Thymus (tissue), 11 donors: ENCODE measurements at regions not wholly inside any gene's neighbourhood (a gene's known extent, or its start where the extent isn't known, plus 50 kb on each side); places are given as distances from the start of the nearest gene placed in this dataset.
A peak's percentile ranks its signal among the peaks of the same experiment; 100 is the strongest.

ENCODE experiments used
- DNase-seq, 9 donors: peaks; one replicate each; pipeline ENCODE4 v3.0.0-alpha.2; 2013; ENCODE audit warnings: low spot score in 9 of 9, low read depth in 6 of 9, missing footprints in 1 of 9
- H3K27ac ChIP-seq, 2 donors: one replicate each; pipeline ENCODE4 v1.5.1; 2013; ENCODE audit warnings: control low read depth in 1 of 2, low read depth in 1 of 2, low read length in 1 of 2, mild to moderate bottlenecking in 1 of 2, moderate library complexity in 1 of 2
- H3K27me3 ChIP-seq, 2 donors: one replicate each; pipeline ENCODE4 v1.5.1; 2013; ENCODE audit warnings: low read length in 1 of 2; ENCODE audit not compliant: control insufficient read depth in 2 of 2, insufficient read depth in 1 of 2
- H3K36me3 ChIP-seq, 2 donors: one replicate each; pipeline ENCODE4 v1.5.1; 2013; ENCODE audit warnings: low read length in 1 of 2, mild to moderate bottlenecking in 1 of 2, moderate library complexity in 1 of 2; ENCODE audit not compliant: control insufficient read depth in 2 of 2, insufficient read depth in 2 of 2
- H3K4me1 ChIP-seq, 2 donors: one replicate each; pipeline ENCODE4 v1.5.1; 2013; ENCODE audit warnings: low read length in 2 of 2; ENCODE audit not compliant: control insufficient read depth in 2 of 2, insufficient read depth in 2 of 2
- H3K4me3 ChIP-seq, 2 donors: one replicate each; pipeline ENCODE4 v1.5.1; 2013; ENCODE audit warnings: low read length in 2 of 2, control low read depth in 1 of 2, mild to moderate bottlenecking in 1 of 2
- H3K9me3 ChIP-seq, 2 donors: one replicate each; pipeline ENCODE4 v1.5.1; 2013; ENCODE audit warnings: low read length in 1 of 2, mild to moderate bottlenecking in 1 of 2; ENCODE audit not compliant: control insufficient read depth in 2 of 2, insufficient read depth in 1 of 2
- WGBS: extraction: QIAGEN DNeasy Blood & Tissue Kit; methylation state at CpG from one replicate; pipeline ENCODE4 v1.1.7; 2013; 5-methylcytosine and 5-hydroxymethylcytosine counted together
- donor health status: healthy.

GRCh38 chr7:93021748-93022147, 96.0 kb downstream of the SAMD9 start:
- Histone ChIP-seq H3K4me1 (peaks cover 0 to 3% of the 10 kb centered on the region in 2 donors), H3K27me3 (no peaks in the 10 kb centered on the region), H3K36me3 (no peaks in the 10 kb centered on the region), H3K4me3 (no peak overlapping the region), H3K27ac (no peak overlapping the region), H3K9me3 (no peaks in the 10 kb centered on the region)
- over 99% methylated on average over 2 of the region's 2 CpGs for WGBS
- no peak for DNase-seq

GRCh38 chr7:93018716-93019115, 99.1 kb downstream of the SAMD9 start:
- Histone ChIP-seq H3K27ac (no peak overlapping the region), H3K4me3 (no peak overlapping the region)
- WGBS, result 99% methylated on average over 2 of the region's 2 CpGs

GRCh38 chr7:93016681-93017381, 100.9 kb downstream of the SAMD9 start:
- WGBS, result 79% methylated on average over 8 of the region's 8 CpGs
- DNase-seq, result no peak
- H3K9me3 ChIP-seq, result no peaks in the 10 kb centered on the region
- peak overlapping the region in 1 of 2 donors; percentile 57 for H3K27ac ChIP-seq
- no peak overlapping the region for H3K4me3 ChIP-seq
- H3K4me1 ChIP-seq, result peaks cover 7 to 16% of the 10 kb centered on the region in 2 donors
- H3K36me3 ChIP-seq, result no peaks in the 10 kb centered on the region
- H3K27me3 ChIP-seq, result no peaks in the 10 kb centered on the region

More at GRCh38 chr7:93018716-93019115, 99.1 kb downstream of the SAMD9 start:
- Histone ChIP-seq H3K4me1 (peaks cover 7 to 16% of the 10 kb centered on the region in 2 donors), H3K27me3 (no peaks in the 10 kb centered on the region), H3K9me3 (no peaks in the 10 kb centered on the region), H3K36me3 (no peaks in the 10 kb centered on the region)
- no peak for DNase-seq

GRCh38 chr7:93015779-93016481, 101.8 kb downstream of the SAMD9 start:
- Histone ChIP-seq H3K9me3 (no peaks in the 10 kb centered on the region), H3K4me3 (no peak overlapping the region), H3K27ac (peak overlapping the region; percentile 57 to 73), H3K4me1 (peaks cover 7 to 16% of the 10 kb centered on the region in 2 donors), H3K27me3 (no peaks in the 10 kb centered on the region), H3K36me3 (no peaks in the 10 kb centered on the region)
- 25% methylated on average over 5 of the region's 5 CpGs for WGBS
- peak in 6 of 9 donors; percentile 15 to 60 (median 20) for DNase-seq

- H3K9me3 ChIP-seq, result no peaks in the 10 kb centered on the region
- H3K27me3 ChIP-seq, result no peaks in the 10 kb centered on the region
- peaks cover 7 to 16% of the 10 kb centered on the region in 2 donors for H3K4me1 ChIP-seq
- 85% methylated on average over 3 of the region's 3 CpGs for WGBS
- H3K27ac ChIP-seq, result no peak overlapping the region
- DNase-seq, result no peak
- no peak overlapping the region for H3K4me3 ChIP-seq
- no peaks in the 10 kb centered on the region for H3K36me3 ChIP-seq
Observed at GRCh38 chr7:93015101-93015778, 102.5 kb downstream of the SAMD9 start.

GRCh38 chr7:93014410-93014809, 103.4 kb downstream of the SAMD9 start:
- Histone ChIP-seq H3K27ac (no peak overlapping the region), H3K4me3 (no peak overlapping the region), H3K36me3 (no peaks in the 10 kb centered on the region), H3K9me3 (no peaks in the 10 kb centered on the region), H3K4me1 (peaks cover 7 to 16% of the 10 kb centered on the region in 2 donors), H3K27me3 (no peaks in the 10 kb centered on the region)
- 81% methylated on average over 1 of the region's 1 CpG for WGBS
- no peak for DNase-seq

GRCh38 chr7:93013446-93014061, 104.2 kb downstream of the SAMD9 start:
- 98% methylated on average over 2 of the region's 2 CpGs for WGBS
- Histone ChIP-seq H3K27me3 (no peaks in the 10 kb centered on the region), H3K9me3 (no peaks in the 10 kb centered on the region), H3K36me3 (no peaks in the 10 kb centered on the region), H3K27ac (no peak overlapping the region), H3K4me1 (peaks cover 7 to 16% of the 10 kb centered on the region in 2 donors), H3K4me3 (no peak overlapping the region)
- no peak for DNase-seq

GRCh38 chr7:93011351-93012294, 106.2 kb downstream of the SAMD9 start:
- 89% methylated on average over 7 of the region's 7 CpGs for WGBS
- DNase-seq, result no peak
- H3K27me3 ChIP-seq, result no peaks in the 10 kb centered on the region
- peaks cover 7 to 12% of the 10 kb centered on the region in 2 donors for H3K4me1 ChIP-seq
- H3K27ac ChIP-seq, result no peak overlapping the region
- no peaks in the 10 kb centered on the region for H3K36me3 ChIP-seq
- H3K4me3 ChIP-seq, result no peak overlapping the region
- H3K9me3 ChIP-seq, result no peaks in the 10 kb centered on the region
